ENCODE measurements at regions not wholly inside any gene's neighbourhood (a gene's known extent, or its start where the extent isn't known, plus 50 kb on each side); places are given as distances from the start of the nearest gene placed in this dataset.

- DNase-seq (ENCODE audit: extremely low read depth, low read depth), result no peak
- H3K4me3 ChIP-seq (replicated peaks; ENCODE audit: low read depth, low read length), result no peak overlapping the region
- no peak for TF ChIP-seq CTCF (IDR thresholded peaks at IDR 0.05; ENCODE audit: low read depth, low read length, missing control alignments)
Observed at GRCh38 chr10:108180878-108181277, 1016.4 kb upstream of the SORCS1 start.

GRCh38 chr10:108169846-108170245 is 1005.3 kb upstream of the SORCS1 start:
- no peak for DNase-seq (ENCODE audit: extremely low read depth, low read depth)
- TF ChIP-seq CTCF (IDR thresholded peaks at IDR 0.05; ENCODE audit: low read depth, low read length, missing control alignments), result no peak
- H3K4me3 ChIP-seq (replicated peaks; ENCODE audit: low read depth, low read length), result no peak overlapping the region

GRCh38 chr10:108167766-108168165 is 1003.3 kb upstream of the SORCS1 start:
- H3K4me3 ChIP-seq (replicated peaks; ENCODE audit: low read depth, low read length), result no peak overlapping the region
- no peak for TF ChIP-seq CTCF (IDR thresholded peaks at IDR 0.05; ENCODE audit: low read depth, low read length, missing control alignments)
- no peak for DNase-seq (ENCODE audit: extremely low read depth, low read depth)

- TF ChIP-seq CTCF (IDR thresholded peaks at IDR 0.05; ENCODE audit: low read depth, low read length, missing control alignments), result no peak
- H3K4me3 ChIP-seq (replicated peaks; ENCODE audit: low read depth, low read length), result no peak overlapping the region
- no peak for DNase-seq (ENCODE audit: extremely low read depth, low read depth)
Observed at GRCh38 chr10:108166401-108166800, 1001.9 kb upstream of the SORCS1 start.

GRCh38 chr10:108147346-108147745 is 982.8 kb upstream of the SORCS1 start:
- no peak for TF ChIP-seq CTCF (IDR thresholded peaks at IDR 0.05; ENCODE audit: low read depth, low read length, missing control alignments)
- H3K4me3 ChIP-seq (replicated peaks; ENCODE audit: low read depth, low read length), result no peak overlapping the region
- DNase-seq (ENCODE audit: extremely low read depth, low read depth), result no peak

- H3K4me3 ChIP-seq (replicated peaks; ENCODE audit: low read depth, low read length), result no peak overlapping the region
- no peak for TF ChIP-seq CTCF (IDR thresholded peaks at IDR 0.05; ENCODE audit: low read depth, low read length, missing control alignments)
- no peak for DNase-seq (ENCODE audit: extremely low read depth, low read depth)
Observed at GRCh38 chr10:108141064-108141463, 976.6 kb upstream of the SORCS1 start.

GRCh38 chr10:108132303-108132702 is 967.8 kb upstream of the SORCS1 start:
- TF ChIP-seq CTCF (IDR thresholded peaks at IDR 0.05; ENCODE audit: low read depth, low read length, missing control alignments), result no peak
- no peak for DNase-seq (ENCODE audit: extremely low read depth, low read depth)

More at GRCh38 chr10:108132303-108132702, 967.8 kb upstream of the SORCS1 start:
- H3K4me3 ChIP-seq (replicated peaks; ENCODE audit: low read depth, low read length), result no peak overlapping the region
